HG03159 (cell line): ENCODE measurements at regions not wholly inside any gene's neighbourhood (a gene's known extent, or its start where the extent isn't known, plus 50 kb on each side); places are given as distances from the start of the nearest gene placed in this dataset.
A peak's percentile ranks its signal among the peaks of the same experiment; 100 is the strongest.
"Not testable (repeated sequence)": the region's sequence is repeated elsewhere in the genome, so short reads cannot be mapped to it uniquely, and the experiment has no call there.

Experiments used
- ATAC-seq: cut with Tn5 transposase; IDR thresholded peaks from one replicate; pipeline ENCODE4 v1.9.1; 2021; ENCODE audit warnings: mild to moderate bottlenecking, moderate library complexity; ENCODE audit not compliant: unreplicated experiment

DNA sequence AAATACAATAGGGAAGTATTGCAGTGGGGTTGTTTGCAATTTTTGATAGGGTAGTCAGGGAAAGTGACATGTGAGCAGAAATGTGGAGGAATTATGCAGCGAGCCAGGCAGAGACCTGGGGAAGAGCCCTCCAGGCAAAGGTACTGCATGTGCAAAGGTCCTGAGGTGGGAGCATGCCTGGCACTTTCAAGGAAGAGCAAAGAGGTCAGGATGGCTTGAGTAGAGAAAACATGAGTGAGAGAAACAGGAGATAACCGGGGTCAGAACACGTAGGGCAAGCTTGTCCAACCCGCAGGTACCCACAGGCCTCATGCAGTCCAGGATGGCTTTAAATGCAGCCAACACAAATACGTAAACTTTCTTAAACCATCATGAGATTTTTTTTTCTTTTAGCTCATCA, 71.0 kb downstream of the COQ2 start:
- no peak for ATAC-seq

DNA sequence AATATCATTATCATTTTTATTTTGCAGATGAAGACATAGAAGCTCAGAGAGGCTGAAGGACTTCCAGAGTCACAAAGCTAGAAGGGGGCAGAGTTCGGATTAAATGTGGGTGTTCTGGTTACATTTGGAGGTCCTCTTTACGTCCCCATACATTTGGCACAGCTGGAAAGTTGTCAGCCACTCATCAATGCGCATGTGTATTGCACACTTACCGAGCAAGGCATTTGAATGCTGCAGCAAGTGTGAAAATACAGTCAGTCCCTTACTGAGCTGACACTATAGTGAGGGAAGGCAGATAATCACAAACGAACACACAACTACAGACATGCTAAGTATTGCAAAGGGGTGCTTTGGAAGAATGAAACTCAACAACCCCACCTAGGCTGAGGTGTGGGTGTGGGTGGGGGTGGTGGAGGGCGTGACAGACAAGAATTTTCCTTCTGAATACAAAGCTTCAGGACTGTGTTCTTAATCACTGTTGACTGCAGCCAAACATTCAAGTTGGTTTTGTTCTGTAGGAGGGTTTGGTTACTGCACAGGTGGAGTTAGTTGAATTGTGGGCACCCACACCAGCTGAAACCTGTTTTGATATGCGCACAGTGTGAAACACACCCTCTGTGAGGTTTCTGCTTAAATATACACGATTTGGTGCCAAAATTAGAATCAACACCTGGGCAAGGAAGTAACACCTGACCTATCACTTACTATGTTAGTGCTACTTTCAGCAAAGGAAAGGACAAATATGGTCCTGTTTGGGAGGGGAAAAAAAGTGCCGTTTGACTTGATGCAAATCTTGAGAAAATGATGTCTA, 72.4 kb downstream of the COQ2 start:
- ATAC-seq = peak; percentile 87

DNA sequence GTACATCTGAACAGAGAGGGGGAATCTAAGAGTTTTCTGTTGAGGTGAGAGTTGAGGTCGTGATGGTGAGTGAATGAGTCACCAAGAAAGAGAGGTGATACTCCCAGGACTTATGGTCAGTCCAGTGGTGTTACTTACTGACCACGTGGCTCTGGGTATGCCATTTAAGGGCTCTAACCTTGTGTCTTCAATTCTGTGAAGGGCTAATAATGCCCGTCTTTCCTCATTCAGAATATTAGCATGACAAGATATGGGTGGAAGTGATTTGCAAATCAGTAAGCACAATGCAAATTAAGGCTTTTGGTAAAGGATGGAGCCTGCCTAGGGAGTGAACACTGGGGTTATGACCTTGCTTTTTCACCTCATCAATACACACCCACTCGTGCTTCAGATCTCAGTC, 75.2 kb downstream of the COQ2 start:
- ATAC-seq = no peak

DNA sequence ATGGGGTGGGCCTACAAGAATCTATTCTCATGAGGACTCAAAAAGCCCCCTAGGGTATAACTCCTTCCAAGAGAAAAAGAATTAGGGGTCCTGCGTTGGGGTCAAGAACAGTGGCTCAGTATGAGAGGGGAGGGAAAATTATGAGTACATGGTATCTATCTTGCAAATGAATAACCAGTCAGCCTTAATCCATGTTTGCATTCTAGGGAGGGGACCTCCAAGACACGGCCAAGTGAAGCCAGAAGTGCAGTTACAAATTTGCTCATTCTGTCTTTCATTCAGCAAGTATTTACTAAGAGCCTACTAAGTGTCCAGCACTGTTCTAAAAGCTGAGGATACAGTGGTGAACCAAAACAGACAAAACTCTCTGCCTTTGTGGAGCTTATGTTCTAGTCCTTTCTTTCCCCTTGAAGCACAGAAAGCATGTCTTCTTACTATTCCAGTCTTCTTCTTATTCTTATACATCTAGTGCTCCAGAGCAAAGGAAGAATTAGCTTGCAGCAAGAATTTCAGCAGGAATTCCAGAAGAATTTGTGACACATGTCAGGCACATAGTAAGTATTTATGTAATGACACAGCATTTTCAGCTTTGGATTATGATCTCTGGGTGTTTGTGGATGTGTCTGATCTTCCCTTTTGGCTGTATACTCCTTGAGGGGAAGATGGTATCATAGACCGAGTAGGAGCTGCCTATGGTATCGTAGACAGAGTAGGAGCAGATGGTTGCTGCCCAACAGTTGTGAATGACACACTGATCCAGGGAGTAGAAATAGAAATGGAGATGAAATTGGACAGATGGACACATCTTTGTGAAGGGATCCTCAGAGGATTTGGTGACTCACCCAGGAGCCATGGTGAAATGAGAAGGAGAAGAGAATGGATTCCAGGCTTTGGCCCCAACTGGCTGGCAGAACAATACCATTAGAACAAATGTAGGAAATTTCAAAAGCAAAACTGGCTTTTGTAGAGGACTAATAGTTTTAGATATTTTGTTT, 75.9 kb downstream of the COQ2 start:
- ATAC-seq = no peak

DNA sequence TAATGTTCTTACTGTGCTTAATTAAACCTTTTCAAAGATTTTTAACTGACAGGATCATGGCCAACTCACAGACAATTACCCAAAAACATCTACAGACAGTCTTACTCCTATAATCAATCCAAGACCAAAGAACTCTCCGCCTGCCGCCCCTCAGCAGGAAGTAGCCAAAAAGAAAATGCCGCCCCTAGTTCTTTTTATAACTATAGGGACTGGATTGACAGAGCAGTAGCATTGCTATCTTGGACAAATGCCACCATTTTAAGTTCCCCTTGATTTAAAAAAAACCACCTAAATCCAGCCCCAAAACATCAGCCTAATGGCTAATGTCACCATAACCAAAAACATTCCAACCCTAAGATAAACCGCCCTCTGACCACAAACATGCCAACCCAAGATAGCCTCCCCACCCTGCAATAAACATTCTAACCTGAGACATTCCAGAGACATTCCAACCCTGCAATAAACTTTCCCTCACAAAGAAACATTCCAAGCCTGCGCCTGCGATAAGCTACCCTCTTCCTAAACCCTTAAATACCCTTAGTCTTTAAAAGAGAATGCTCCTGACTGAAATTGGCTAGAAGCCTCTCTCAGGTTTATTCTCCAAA, 77.0 kb downstream of the COQ2 start:
- ATAC-seq = no peak

DNA sequence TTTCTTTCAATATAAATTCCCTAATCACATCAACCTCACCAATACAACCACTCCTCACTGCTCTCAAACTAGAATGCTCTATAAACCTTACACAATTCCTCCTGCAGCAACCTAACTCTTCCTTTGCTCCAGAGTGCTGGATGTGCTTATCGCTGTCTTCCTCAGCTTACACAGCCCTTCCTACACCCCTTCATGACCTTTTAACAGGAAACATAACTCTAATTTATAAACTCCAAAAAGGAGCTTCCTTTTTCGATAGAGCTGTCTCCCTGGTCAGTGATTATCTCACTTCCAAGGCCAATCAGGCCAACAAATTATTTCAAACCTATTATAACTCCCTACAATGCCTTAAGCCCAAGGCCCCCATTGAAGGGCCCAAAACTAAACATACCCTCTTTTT, 78.8 kb downstream of the COQ2 start:
- ATAC-seq = no peak

DNA sequence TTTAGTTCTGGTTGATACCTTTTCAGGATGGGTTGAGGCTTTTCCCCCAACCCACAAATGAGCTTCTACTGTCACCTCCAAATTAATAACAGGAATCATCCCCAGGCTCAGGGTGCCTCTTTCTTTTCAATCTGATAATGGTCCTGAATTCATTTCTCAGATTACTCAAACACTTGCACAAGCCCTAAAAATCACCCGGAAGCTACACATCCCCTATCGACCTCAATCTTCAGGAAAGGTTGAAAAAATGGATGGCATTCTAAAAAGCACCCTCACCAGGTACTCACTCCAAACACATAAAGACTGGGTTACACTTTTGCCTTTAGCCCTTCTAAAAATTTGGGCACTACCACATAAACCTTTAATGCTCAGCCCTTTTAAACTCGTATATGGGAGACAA, 79.9 kb downstream of the COQ2 start:
- ATAC-seq = no peak

DNA sequence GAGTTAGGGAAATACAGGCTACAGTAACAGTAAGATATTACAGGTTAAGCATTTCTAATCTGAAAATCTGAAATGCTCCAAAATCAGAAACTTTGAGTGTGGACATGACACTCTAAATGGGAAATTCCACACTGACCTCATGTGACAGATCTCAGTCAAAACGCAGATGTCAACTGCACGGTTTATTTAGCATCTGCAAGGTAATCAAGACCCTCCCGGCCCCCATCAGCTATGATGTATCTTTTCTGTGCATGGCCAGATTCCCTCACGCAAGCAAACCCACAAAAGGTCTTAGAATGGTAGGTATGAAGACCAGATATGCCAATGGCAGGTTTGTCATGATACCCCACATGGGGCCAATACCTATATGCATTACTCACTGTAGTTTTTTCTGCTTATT, 82.8 kb downstream of the COQ2 start:
- no peak for ATAC-seq

DNA sequence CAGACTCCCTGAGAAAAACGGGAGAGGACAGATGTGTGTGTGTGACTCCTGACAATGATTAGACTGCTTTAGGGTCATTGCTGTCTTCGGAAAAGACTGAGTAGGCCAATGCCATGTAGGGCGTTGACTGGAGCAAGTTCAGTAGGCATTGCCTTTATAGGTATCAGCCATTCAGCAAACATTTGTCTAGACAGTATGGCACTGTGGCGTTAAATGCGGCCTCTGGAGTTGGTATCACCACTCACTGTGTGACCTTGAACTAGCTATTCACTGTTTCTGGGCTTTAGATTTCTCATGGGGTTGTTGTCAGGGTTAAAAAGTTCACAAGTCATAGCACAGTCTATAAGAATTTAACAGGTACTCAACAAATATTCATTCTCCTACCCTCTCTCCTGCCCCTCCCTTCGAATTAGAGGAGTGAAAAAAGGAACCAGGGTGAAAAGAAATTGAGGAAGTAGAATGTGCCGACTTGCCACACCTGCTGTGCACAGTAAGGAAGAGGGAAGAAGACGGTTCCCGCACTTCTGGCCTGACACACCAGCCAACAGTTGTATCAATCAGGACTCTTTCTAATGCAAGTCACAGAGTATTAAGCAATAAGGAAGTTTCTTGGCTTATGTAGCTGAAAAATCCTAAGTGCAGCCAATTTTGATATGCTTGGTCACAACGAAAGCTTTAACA, 83.2 kb upstream of the PLAC8 start:
- ATAC-seq = no peak

DNA sequence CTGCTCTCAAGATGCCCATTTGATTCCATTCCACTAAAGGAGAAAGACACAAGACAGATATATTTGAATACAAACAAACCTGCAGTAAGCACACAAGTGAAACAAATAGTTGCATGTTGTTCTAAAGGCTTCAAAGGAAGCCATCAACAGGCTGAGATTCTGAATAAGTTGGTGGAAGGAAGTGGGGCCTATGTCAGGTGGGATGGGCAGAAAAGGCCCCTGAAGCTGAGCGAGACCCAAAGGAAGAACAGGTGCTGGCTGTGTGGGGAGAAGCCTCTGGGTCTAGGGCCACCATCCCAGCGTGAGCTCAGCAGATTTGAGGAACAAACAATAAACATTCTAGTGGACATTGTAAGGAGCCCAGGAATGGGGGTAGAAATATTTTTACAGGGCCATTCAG, 82.4 kb upstream of the PLAC8 start:
- ATAC-seq = no peak

DNA sequence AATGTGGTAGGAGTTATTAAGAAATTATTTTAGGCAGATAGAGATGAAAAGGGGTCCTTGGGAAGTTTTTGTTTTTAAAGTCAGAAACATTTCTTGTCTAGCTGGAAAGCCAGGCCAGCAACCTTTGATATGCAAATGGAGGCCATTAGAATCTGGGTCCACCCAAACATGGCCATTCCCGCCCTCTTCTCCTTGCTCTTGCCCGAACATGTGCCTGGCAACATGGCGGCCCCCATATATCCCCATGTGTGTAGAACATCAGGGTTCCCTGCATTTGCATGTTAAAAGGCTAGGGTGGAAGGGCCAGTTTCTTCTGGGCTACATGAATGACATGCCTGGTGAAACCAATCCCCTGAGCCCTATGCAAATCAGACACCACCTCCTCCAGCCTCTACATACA, 80.7 kb upstream of the PLAC8 start:
- no peak for ATAC-seq

DNA sequence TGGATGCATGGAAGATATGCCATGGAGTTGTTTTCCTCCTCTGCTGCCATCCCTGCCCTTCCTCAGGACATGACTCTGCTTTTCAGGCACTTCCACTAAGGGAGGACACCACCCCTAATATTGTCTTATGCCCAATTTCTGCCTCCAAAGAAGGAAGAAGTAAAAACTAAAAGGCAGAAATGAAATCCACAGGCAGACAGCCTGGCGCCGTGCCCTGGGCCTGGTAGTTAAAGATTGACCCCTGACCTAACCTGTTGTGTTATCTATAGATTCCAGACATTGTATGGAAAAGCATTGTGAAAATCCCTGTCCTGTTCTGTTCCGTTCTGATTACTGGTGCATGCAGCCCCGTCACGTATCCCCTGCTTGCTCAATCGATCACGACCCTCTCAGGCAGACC, 80.1 kb upstream of the PLAC8 start:
- not testable (repeated sequence) for ATAC-seq

DNA sequence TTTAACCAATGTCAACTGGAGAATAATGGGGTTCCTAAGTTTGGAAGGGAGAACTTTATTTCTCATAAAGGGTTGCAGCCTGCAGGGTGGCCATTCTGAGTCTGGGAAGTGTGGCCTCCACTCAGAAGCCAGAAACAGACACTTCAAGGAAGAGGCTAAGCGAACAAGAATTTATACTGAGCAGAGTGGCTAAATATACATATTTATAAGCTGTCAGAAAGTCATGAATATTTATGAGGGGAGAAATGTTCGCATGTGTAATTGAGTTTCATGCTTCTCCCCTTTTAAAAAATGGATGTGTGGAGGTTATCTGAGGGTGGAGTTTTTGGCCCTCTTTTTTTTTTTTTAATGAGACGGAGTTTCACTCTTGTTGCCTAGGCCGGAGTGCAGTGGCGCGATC, 78.1 kb upstream of the PLAC8 start:
- ATAC-seq = no peak

DNA sequence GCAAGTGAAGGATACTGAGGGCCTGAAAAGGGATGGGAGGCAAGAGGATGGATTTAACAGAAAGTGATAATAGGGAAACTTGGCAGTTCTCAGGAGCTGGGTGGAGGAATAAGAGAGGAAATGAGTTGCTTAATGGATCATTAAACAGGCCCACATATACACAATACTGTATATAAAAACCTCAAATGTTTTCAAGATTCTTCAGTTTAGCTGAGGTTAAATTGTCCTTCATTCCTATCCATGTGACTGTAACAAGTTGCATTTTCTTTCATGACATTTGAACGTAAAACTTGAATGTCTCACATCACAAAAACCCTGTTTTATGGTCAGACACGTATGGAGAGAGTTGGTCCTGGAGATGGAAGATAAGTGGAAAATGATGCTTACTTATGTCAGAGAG, 76.5 kb upstream of the PLAC8 start:
- ATAC-seq = no peak

DNA sequence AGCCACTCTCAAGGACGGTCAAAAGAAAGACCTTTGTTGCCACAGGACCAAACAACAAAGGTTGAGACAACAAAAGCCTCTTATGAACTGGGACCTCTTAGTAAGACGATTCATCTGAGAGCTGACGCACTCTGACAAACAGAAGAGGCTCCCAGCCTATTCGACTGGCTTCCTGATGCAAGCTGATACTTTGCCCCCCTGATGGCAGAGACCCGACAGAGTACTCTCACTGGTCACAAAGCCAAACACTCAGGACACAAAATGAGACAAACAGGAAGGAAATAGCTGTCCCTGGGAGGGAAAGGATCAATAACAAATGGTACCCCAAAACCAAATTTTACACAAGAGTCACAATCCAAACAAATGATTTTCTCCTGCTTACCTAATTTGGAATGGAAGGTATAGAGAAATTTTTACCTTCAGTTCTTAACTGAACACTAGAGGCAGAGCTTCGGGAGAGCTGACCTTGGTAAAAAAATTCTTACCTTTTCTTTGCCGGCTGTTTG, 75.2 kb upstream of the PLAC8 start:
- ATAC-seq = no peak

DNA sequence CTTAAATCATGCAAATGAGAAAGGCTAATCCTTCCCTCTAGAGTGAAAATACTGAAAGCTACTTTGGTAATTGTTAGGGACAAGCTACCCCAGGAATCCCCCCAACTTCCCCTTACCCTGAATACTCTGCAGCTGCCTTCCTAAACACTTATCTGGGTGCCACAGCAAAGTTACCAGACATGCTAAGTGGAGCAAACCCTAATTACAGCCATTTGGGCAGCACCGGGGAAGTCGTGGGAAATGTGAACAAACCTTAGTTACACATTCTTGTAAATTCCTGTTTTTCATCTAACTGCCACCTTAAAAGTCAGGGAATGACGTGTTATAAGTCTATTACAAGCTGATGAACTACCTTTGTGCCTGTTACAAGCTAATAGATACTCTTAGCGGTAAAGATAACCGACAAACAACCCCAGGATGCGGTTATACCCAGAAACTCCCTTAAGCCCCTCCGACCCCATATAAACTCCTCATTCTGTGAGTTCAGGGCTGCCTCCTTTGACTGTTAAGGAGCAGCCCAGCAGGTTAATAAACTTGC, 66.0 kb upstream of the PLAC8 start:
- no peak for ATAC-seq

DNA sequence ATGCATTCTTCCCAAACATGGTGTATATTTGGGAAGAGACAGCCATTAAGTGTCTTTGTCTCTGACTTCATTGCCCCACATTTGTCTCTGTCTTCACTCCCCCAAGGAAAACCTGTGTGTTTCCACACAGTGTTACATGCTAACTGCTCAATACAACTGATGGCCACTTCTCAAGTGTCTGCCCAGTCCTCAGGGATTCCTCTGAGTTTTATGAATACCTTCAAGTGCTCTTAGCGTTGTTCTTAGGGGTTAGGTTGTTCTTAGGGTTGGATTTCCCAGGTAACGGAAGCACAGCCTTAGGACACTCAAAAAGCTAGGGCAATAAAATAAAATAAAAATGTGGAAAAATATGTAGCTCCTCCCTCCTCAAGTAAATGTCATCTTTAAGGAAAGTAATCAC, 64.7 kb upstream of the PLAC8 start:
- ATAC-seq = no peak

DNA sequence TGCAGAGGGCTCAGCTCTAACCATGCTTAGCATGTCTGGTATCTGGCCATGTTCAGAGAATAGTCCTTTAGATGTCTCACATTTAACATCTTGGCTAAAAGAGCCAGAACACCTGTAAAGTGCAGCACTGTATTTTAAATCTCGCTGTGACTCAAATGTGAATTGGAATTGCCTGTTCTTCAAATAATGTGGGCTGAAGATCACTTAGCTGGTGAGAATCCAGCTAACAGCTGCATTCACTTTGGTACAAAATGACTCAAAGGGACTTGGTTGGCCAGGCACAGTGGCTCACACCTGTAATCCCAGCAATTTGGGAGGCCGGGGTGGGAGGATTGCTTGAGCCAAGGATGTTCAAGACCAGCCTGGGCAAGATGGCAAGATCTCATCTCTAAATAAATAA, 63.5 kb upstream of the PLAC8 start:
- no peak for ATAC-seq

DNA sequence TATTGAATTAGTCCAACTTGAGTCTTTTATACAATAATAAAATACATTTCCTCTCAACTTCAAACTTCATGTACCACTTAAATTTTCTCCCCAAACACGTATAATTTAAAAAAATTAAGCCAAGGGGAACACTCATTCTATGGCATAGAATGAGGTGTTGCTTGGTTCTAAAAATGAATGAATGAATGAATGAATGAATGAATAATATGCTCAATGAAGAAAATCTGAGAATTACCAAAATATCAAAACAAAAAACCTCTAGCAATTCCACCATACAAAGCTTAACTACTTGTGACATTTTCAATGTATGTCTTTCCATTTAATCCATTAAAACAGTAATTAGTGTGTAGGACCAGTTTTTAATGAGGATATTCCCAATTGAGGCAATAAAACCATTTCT, 62.7 kb upstream of the PLAC8 start:
- ATAC-seq = no peak

DNA sequence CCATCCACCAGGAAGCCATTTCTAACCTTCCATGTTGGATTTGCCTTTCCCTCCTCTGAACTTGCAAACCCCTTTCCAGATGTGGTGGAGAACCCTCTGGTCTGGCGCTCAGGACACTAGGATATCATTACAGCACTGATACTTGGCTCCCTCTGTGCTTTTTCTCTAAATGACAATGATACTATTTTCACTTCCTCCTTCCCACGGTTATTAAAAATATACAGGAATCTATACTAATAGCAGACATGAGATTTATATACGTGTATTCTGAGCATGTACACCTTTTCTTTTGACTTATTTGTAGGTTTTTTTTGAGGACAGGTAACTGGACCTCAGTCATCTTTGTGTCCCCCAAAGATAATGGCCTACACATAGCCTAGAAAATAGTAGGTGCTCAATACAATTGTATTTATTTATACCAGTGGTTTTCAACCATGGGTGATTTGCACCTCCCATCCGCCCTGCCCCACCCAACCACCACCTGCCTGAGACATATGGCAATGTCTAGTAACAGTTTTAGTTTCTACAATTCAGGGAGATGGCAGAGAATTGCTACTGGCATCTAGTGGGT, 60.4 kb upstream of the PLAC8 start:
- peak; percentile 68 for ATAC-seq
